ENCODE measurements at regions not wholly inside any gene's neighbourhood (a gene's known extent, or its start where the extent isn't known, plus 50 kb on each side); places are given as distances from the start of the nearest gene placed in this dataset.
"Not testable (repeated sequence)": the region's sequence is repeated elsewhere in the genome, so short reads cannot be mapped to it uniquely, and the experiment has no call there.

- no peak for DNase-seq (ENCODE audit: low read depth in 2 of 2)
Measured at GRCh38 chr4:4667622-4668081, 125.8 kb upstream of the STX18 start.

- DNase-seq (ENCODE audit: low read depth in 2 of 2): no peak
Measured at GRCh38 chr4:4666693-4667621, 125.1 kb upstream of the STX18 start.

DNA sequence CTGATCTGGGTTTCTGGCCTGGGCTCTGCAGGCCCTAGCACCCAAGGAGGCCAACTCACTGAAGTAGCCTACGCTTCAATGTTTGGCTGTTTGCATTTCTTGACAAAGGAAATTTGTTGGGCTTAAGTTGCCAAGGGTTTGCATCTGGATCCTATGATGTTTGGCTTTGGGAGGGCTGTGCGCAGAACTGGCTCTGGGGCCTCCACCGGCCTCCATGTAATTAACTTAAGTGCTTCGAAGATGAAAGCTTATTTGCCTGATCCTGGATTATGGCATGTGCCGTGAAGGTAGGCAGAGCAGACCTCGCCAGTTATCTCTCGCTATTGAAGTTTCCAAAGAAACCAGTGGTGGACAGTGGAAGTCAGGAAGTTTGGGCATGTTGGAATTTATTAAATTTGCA is 124.3 kb upstream of the STX18 start:
- no peak for DNase-seq (ENCODE audit: low read depth in 2 of 2)

GRCh38 chr4:4664234-4664633 is 122.4 kb upstream of the STX18 start:
- DNase-seq (ENCODE audit: low read depth in 2 of 2): no peak

GRCh38 chr4:4663028-4663427 is 121.2 kb upstream of the STX18 start:
- no peak for DNase-seq (ENCODE audit: low read depth in 2 of 2)

- DNase-seq (ENCODE audit: low read depth in 2 of 2): no peak
Measured at GRCh38 chr4:4662230-4662629, 120.4 kb upstream of the STX18 start.

GRCh38 chr4:4659871-4660651 is 118.2 kb upstream of the STX18 start:
- DNase-seq (ENCODE audit: low read depth in 2 of 2): no peak

DNA sequence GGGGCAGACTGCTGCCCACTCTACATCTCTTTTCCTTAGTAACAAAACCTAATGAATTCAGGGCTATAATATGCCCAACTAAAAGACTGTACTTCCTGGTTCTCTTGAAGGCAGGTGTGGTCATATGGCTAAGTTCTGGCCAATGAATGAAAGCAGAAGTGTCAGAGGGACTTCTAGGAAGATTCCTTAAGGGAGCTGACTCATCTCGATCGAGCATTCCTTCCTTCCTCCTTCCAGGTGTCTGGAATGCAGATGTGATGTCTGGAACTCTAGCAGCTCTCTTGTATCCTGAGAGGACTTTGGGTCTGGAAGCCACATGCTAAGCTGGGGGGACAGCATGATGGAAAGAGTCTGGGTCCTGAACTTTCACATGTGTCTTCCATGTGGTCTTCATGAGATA is 116.2 kb upstream of the STX18 start:
- no peak for DNase-seq (ENCODE audit: low read depth in 2 of 2)

DNA sequence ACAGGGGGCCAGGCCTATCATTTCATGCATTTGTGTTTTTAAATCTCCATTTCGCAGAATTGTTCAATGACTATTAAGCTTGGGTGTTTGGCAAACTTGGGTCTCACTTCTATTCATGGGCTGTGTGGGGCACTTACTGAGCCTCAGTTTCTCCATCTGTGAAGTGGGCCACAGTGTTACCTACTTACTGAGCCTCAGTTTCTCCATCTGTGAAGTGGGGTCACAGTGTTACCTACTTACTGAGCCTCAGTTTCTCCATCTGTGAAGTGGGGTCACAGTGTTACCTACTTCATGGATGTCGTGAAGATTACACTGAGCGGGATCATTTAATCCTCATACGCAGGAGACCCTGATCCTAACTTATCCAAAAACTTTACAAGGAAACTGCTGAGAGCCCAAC is 115.1 kb upstream of the STX18 start:
- no peak for DNase-seq (ENCODE audit: low read depth in 2 of 2)

GRCh38 chr4:4655901-4656300 is 114.1 kb upstream of the STX18 start:
- no peak for DNase-seq (ENCODE audit: low read depth in 2 of 2)

GRCh38 chr4:4655011-4655410 is 113.2 kb upstream of the STX18 start:
- DNase-seq (ENCODE audit: low read depth in 2 of 2): no peak

DNA sequence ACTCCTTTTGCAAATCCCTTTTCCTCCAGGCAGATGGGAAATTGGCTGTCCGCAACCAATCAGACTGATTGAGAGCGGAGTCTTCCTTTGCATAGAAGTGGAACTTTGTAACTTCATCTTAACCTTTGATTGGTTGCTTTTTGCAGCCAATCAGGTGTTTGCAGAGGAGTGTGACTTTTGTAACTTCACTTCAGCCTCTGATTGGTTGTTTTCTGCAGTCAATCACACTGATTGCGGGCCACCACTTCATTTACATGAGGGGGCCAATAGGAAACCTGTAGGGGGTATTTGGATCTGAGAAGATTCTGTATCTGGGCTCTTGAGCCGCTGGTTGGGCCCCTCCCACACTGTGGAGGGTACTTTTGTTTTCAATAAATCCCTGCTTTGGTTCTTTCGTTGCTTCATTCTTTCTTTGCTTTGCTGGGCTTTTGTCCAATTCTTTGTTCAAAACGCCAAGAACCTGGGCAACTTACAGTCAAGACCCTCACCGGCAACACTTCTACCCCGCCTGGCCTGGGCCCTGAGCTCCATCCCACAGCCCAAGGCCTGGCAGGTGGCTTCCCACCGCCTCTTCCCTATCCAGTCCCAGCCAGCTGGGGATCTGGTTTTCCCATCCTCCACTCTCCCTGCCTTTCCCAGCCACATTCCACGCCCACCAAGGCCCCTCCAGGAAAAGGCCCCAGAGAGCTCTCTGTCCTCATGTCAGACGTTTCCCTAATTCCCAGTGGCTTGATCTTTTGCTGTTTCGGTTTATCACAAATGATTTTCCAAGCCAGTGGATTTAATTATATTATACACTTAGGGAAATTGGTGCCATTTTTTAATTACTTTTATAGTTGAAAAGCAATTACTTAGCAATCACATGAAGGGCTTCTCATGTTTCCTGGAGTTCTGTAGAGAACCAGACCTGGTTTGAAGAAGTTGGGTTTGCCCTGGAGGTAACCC is 110.2 kb upstream of the STX18 start:
- DNase-seq (ENCODE audit: low read depth in 2 of 2): no peak

- DNase-seq (ENCODE audit: low read depth in 2 of 2): no peak
Measured at GRCh38 chr4:4647041-4647440, 105.2 kb upstream of the STX18 start.

DNA sequence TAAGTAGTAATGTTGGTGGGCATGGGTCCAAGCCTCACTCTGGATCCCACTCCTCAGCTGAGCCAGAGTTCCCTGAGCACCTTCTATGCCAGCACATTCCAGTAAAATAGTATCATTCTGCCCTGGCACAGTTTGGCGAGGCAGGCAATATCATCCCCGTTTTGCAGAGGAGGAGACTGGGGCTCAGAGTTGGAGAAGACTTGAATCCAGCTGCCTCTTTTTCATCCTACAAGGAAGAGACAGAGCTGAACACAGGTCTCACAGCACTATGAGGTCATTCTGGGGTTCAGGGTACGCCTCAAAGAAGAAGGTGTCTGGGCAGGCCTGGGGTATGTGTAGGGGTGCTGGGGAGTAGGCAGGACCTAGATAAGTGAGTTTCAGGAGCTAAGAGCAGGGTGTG is 103.9 kb upstream of the STX18 start:
- no peak for DNase-seq (ENCODE audit: low read depth in 2 of 2)

DNA sequence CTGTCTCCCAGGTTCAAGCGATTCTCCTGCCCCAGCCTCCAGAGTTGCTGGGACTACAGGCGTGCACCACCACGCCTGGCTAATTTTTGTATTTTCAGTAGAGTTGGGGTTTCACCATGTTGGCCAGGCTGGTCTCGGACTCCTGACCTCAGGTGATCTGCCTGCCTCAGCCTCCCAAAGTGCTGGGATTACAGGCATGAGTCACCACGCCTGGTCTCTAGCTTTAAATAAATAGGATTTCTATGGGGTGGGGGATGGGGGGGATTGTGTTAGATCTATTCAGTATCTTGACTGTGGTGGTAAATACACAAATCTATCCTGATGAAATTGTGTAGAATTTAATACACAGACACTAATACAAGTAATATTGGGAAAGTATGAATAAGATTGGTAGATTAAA is 102.4 kb upstream of the STX18 start:
- not testable (repeated sequence) for DNase-seq (ENCODE audit: low read depth in 2 of 2)

DNA sequence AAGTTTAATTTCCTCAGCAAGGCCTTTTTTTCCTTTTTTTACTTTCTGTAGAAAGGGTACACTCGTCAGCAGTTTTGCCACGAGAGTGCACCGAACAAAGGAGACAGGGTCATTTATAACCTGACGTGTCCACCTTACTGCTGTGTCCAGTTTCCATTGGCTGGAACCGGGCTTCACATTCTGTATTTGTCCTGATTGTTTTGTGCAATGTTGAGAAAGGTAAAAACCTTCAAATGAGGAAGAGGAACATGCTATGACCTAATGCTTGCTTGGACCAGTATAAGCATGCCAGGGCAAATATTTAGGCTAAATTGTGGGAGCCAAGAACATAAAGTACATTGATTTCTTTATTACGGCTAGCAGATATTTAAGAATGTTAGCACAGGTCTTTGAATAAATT is 101.9 kb upstream of the STX18 start:
- DNase-seq (ENCODE audit: low read depth in 2 of 2): not testable (repeated sequence)

GRCh38 chr4:4643306-4643705 is 101.5 kb upstream of the STX18 start:
- DNase-seq (ENCODE audit: low read depth in 2 of 2): no peak

DNA sequence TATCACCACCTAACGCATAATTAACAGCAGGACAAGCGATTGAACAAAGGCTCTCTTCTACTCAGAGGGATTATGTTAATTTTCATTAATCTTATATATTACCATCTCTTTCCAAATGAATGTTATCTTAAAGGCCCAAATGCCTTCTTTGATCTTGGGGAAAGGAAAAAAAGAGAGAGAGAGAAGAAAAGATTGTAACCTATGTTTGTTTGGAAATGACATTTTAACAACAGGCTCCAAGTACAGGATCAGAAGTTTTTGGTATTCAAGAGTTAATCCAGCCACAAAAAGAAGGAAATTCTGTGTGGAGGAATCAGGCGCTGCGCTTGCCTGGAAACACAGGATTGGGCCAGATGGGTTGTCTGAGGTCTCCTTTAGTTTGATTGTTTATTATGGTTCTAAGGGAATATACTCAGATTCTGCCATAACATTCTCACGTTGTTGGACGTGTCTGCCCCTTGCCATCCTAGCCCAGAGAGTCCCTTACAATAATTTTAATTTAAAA is 100.7 kb upstream of the STX18 start:
- no peak for DNase-seq (ENCODE audit: low read depth in 2 of 2)

DNA sequence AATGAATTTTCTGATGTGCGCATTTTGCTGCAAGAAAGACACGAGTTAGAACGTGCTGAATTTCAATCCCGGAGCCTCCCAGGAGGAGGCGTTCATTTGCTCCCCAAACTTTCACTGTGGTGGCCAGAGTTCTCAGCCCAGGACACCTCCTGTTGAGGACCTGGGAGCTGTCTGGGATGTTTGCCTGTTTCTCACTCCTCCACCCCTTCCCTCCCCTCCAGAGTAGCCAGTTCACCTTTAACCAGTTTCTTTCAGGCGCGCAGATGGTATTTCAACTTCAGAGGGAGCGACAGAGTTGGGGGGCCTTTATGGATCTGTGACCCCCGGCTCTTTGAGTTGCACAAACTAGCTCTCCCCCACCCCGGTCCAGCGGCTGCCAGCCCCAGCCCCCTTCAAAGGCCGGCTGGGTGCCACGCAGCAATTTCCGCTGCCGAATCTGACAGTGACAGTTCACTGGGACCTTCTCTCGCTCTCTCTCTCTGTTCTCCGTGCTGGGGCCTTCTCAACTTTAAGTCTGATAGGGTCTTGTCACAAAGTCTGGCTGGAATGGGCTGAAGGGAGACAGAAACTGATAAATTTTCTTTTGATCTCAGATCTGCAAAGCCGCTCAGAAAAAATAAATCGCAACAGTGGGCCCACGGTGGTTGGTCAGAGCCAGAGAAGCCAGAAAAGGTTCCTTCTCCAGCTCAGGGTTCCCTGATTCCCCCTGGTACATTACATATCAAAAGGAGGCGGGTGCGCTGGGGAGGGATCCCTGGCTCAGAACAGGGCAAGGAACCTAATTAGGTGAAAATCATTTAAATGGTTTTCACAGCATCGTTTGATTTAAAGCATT is 100.0 kb upstream of the STX18 start:
- DNase-seq (ENCODE audit: low read depth in 2 of 2): no peak

DNA sequence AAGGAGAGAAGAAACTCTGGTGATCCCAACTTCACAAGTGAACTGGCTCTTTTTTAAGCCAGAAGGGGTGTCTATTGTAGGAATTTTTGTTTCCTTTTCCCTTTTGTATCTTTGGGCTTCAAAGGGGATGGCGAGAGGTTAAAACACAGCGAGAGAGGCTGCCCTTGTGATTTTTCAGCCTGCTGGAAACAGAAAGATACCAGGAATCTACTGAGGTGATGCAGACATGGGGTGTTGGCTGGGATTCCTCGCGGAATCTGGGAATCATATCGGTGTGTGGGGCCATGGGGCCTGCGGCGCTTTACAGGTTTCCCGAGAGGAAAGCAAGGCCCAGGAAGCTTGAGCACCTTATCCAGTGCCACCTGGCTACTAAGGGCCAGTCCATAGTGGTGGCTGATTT is 99.4 kb upstream of the STX18 start:
- DNase-seq (ENCODE audit: low read depth in 2 of 2): no peak

GRCh38 chr4:4640692-4641091 is 98.8 kb upstream of the STX18 start:
- DNase-seq (ENCODE audit: low read depth in 2 of 2): no peak

Measured in stimulated activated CD4-positive, alpha-beta T cell treated with anti-CD3 and anti-CD28 coated beads, Interleukin-12 subunit alpha, Interleukin-12 subunit beta, amount 100 ng/mL, for 24 hours (primary cell).